ENCODE measurements at regions not wholly inside any gene's neighbourhood (a gene's known extent, or its start where the extent isn't known, plus 50 kb on each side); places are given as distances from the start of the nearest gene placed in this dataset.

DNA sequence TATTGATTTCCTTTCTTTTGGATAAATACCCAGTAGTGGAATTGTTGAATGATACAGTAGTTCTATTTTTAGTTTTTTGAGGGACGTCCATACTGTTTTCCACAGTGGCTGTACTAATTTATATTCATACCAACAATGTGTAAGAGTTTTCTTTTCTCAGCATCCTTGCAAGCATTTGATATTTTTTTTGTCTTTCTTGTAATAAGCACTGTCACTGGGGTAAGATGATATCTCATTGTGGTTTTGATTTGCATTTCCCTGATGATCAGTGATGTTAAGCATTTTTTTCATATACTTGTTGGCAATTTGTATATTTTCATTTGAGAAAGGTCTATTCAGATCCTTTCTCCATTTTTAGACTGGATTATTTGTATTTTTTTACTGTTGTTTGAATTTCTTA, 308.7 kb downstream of the PTEN start:
- no peak for DNase-seq (ENCODE audit: low read depth)

- DNase-seq (ENCODE audit: low read depth): no peak
Observed at GRCh38 chr10:88174391-88174790, 311.0 kb downstream of the PTEN start.

DNA sequence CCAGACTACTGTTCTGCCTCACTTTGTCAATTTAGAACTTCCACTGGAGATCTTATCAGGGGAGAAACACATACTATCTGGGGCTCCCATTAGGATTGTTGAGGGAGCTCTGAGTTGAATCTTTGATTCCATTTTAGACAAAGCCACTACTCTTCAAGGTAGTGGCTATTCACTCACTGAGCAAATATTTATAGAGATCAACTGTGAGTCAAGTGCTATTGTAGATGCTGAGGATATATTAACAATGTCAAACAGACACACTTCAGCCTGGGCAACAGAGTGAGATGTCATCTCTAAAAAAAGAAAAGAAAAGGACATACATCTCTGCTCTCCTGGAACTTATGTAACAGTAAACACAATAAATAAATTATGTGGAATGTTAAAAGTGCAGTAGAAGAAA, 315.3 kb downstream of the PTEN start:
- no peak for DNase-seq (ENCODE audit: low read depth)

- DNase-seq (ENCODE audit: low read depth): no peak
Observed at GRCh38 chr10:88179831-88180230, 316.4 kb downstream of the PTEN start.

DNA sequence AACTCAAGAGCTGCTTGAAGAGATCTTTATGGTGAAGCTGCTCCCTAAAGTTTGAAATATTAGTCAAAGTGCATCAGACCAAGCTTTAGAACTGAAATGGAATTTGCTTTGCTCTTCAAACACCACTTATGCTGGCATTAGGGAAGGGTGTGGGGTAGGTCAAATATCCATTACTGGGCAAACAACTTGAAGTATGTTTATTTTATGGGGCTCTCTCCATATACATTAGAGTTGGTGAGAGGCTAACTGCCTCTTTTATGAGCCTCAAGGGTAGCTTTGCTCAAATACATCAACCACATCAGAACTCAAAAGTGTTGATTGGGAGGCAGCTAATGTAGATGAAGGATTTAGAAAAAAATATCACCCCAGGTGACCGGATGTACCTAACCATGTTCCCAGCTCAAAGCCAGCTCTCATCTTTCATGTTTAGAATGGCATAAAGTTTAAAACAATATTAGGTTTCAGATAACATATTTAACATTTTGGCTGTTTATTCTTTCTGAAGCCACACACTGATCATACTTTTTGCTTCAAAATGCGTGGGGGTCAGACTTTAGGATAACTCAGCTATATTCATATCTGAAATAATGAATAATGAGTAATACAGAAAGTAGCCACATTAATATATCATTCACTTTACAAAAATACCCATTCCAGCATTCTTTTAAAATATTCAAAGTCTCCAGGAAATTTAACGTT, 318.6 kb downstream of the PTEN start:
- DNase-seq (ENCODE audit: low read depth): no peak

- DNase-seq (ENCODE audit: low read depth): no peak
Observed at GRCh38 chr10:88182601-88182930, 319.1 kb downstream of the PTEN start.

DNA sequence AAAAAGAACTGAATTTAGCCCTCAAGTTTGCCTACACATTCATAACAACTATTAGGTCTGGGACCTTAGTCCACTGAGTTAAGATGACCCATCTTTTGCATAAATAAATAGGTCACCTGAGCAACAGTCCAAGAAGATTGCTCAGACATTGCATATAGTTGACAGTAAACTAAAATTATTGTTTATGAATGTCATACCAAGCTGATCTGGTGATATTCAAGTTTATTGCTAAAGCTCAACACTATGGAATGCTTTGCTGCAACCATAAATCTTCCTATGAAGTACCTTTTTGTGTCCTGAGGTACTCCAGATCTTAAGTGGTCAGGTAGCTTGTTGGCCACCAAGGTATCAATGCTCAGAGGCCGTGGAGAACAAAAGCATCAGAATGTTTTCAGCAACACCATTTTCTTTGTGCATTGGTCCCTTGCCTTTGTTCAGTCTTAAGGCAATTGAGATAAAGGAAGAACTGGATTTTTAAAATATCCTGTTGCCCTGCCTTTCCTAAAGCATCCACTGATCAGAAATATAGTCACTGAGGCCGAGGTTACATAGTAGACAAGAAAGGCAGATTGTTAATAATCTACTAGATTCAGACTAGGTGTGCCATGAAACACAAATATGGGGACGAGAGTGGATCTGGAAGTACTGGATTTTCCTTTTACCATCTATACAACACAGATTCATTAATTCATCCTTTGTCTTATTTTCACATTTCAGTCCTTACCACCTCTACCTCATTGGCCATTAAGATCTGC, 321.3 kb downstream of the PTEN start:
- no peak for DNase-seq (ENCODE audit: low read depth)

DNA sequence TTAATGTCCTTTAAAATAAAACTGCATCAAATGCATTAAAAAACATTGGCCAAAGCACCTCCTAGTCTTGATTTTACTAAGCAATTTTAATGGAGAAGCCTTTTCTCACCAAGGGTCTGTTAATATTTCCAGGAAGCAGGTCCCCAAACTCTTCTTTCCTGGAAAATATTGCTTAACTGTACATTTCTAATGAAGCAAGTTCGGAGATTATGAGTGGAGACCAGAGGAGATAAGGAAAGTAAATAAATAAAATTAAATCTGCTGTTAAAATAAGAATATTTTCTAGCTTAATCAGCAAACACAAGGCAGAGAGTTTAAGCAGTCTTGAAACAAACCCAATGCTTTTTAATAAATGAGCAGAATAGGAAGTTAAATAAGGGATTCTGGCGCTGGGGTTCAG, 322.4 kb downstream of the PTEN start:
- no peak for DNase-seq (ENCODE audit: low read depth)

DNA sequence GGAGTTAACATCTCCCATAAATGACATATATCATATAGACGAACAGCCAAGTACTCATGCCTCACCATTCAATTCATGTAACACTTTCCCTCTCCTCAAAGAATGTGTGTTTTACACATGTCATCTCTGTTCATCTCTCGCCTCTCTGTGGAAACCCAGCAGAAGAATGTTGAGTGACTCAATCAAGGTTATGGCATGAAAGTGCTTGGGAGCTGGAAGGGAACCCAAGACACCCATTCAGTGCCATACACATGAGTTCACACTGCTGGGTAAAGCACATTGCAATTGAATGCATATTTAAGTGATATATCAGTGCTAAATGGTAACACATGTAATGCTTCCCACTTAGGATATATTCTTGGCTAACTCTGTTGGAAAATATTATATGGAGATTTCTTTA, 322.9 kb downstream of the PTEN start:
- no peak for DNase-seq (ENCODE audit: low read depth)

- DNase-seq (ENCODE audit: low read depth): no peak
Observed at GRCh38 chr10:88187472-88187871, 324.0 kb downstream of the PTEN start.

- DNase-seq (ENCODE audit: low read depth): no peak
Observed at GRCh38 chr10:88190123-88190522, 326.7 kb downstream of the PTEN start.

GRCh38 chr10:88190540-88191235, 327.3 kb downstream of the PTEN start:
- no peak for DNase-seq (ENCODE audit: low read depth)

DNA sequence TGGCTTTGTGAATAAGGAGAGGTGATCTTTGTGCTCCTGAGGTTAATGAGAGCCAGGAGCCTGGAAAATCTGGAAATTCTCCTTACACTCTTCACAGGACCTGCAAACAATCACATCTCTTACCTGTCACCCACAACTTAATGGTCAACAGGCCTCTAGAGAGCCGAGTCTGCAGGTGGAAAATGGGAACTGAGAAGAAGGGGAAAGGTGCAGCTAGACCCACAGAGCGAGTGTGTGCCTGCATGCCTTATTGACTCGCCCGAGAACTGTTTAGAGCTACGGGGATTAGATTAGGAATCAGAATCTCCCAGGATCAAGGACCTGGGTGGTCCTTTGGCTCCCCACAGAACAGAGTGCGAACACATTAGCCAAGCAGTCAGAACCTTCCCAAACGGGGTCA, 329.6 kb downstream of the PTEN start:
- DNase-seq (ENCODE audit: low read depth): no peak

DNA sequence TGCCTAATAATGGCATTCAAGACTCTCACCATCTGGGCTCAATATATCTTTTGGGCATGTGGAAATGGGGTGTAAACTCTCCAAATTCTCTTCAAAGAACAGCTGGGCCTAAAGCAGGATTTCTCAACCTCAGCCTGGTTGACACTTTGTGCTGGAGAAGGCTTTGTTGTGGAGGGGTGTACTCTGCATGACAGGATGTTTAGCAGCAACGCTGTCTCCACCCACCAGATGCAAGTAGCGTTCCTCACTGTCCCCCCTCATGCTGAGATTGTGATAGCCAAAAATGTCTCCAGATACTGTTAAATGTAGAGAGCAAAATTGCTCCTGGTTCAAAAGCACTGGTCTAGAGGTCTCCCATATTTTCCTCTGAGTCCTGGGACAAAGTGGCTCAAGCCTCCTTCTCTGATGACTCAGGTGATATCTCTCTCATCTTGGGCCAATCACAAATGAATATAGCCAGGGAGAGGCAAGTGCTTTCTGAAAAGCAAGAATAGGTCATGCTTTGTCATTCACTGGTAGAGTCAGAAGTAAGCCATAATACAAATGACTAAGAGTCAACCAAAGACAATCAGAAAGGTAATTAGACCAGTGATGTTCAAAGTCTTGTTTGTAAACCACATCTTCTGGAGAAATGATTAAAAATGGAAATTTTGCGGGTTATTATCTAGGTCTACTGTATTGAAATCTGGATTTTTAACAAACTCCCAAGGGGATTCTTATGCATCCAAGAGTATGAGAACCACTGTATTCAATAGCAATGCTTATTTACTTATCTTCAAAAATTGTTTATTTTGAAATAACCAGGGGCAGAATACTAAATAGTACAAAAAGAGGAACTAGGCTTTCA, 330.8 kb downstream of the PTEN start:
- no peak for DNase-seq (ENCODE audit: low read depth)

DNA sequence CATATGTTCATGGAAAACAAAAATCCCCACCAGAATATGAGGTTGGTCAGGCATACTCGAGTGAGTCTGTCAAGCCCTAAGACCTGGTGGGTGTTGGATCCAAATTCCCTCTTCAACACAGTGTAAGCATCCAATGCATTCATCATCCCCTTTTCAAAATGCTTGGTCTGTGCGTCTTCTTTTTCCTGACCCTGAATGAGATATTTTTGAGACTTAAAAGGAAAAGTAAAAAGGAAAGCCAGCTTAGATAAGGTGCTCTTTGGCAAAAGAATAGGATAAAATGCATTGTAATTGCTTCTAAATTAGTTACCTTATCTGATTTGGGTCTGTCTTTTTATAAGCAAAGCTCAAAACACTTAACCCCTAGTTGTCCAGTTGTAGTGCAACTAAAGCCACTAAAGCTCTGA, 331.5 kb downstream of the PTEN start:
- no peak for DNase-seq (ENCODE audit: low read depth)

DNA sequence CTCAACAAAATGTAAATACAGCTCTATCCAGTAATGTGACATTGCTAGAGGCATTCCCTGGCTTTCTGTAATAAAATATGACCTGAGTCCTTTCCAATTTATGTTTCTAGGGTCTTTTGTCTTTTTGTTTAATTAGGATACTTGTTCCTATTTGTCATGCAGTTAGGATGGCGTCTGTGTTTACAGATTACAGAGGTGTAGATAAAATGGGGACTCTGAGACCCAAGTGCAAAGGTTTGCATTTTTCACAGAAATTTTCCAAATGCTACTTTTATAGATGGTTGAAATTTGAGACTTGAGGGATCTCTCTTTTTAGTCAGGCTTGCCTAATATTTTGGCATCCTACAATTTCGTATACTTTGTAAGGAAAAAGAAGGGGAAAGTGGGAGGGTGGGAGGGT, 332.4 kb downstream of the PTEN start:
- DNase-seq (ENCODE audit: low read depth): no peak

DNA sequence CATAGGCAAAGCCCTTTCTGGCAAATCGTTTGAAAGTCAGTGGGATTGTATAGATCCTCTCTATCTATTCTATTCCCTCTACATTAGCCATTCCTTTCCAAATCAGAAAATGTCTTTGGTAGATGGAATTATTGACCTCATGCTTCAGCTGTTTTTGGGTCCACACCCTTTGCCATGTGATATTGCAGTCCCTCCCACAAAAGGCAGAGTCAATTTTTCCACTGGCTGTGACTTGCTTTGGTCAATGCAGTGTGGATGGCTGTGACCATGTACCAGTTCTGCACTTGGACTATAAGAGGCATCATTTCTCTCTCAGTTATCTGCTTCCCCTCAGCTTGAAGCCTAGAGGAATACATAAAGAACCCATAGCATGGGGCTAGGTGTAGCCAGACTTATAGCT, 332.9 kb downstream of the PTEN start:
- DNase-seq (ENCODE audit: low read depth): no peak

DNA sequence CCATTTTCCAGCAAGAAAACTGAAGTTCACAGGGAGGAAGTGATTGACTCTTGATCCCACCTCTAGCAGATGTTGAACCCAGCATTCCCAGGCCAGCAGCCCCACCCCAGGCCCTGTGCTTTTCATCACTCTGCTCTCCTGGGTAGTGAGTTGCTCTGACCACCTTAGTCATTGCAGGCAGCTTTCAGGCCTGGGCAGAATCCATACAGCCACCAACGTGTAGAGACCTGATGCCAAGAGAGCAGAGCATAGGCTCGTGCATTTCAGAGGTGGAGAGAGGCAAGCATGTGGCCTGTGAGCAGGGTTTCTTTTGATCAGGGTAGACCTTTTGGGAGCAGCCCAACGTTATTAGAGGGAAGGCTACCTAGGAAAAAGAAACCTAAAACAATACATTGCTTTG, 334.6 kb downstream of the PTEN start:
- no peak for DNase-seq (ENCODE audit: low read depth)

DNA sequence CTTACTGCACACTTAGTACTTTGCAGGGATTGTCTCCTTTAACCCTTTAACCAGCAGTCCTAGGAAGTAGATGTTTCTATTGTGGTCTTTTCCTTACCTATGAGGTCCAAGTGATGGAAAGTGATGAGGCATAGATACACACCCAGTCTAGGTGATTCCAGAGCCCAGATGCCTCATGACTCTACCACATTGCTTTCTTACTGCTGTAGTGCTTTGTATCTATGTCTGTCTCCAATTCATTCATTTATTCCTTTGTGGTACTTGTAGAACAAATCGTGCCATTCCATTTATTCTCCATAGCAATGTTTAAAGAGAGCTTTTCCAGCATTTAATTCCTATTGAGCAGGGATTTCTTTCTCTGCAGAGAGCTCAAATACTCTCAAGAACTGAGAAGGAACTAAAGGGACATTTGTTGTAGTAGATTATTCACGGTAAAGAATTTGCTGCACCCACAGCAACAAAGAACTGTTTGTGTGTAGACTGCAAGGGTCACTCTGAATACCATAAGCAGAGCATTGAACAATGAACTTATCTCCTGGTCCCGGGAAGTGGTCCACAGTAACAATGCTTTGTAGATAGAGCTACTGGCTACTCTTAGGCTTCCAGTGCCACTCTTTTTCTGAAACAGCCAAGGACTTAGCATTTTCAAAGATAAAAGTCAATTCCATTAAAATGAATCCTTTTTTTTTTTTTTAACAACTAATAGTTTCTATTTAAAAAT, 337.0 kb downstream of the PTEN start:
- no peak for DNase-seq (ENCODE audit: low read depth)

DNA sequence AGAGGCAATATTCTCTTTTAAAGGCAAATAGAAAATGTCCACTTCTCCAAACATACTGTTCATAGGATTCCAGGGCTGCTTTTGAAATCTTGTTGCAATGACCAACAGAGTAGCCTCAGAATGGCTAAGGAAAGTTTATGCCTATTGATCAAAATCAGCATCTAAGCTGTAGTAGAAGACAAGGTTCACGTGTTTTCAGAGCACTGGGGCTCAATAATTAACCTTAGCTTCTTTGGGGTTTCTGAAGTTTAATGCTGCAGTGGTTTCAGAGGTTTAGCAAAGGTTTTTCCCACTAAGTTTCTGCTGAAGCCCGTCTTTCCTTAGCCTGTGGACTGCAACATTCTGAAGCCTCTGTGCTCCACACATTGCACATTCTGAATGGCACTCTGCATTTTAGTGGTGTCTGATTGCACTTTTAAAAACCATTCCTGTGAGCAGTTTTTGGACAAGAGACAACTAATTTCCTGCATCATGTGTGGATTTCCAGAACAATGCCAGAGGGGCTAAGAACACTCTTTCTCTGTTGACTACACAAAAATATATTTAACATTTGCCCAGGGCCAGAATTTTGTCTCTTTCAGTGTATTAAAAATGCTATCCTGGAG, 342.5 kb downstream of the PTEN start:
- no peak for DNase-seq (ENCODE audit: low read depth)

GRCh38 chr10:88207121-88207546, 343.7 kb downstream of the PTEN start:
- no peak for DNase-seq (ENCODE audit: low read depth)

Measured in CMK (cell line).